ENCODE measurements at regions not wholly inside any gene's neighbourhood (a gene's known extent, or its start where the extent isn't known, plus 50 kb on each side); places are given as distances from the start of the nearest gene placed in this dataset.

- BruUV-seq (replicated peaks), result no TSS peak
- intact Hi-C loops (cut with micrococcal nuclease; ENCODE audit: unreplicated experiment), result no loop called here
- ChIA-PET POLR2A (no interaction called here), RAD21 (ENCODE audit: unreplicated experiment) (no interaction called here), CTCF (no interaction called here), SMC1A (ENCODE audit: uncharacterized antibody, unreplicated experiment) (no interaction called here)
- Histone ChIP-seq H3K9me3 (replicated peaks; ENCODE audit: control insufficient read depth, insufficient read depth, low read length) (no peaks in the 10 kb centered on the region; the same call in 2 of the 3 replicates), H3K9ac (ENCODE audit: control insufficient read depth, insufficient read depth, low read length) (no peak overlapping the region), H3K79me2 (ENCODE audit: control insufficient read depth, insufficient read depth, low read length) (no peaks in the 10 kb centered on the region), H3K4me3 (no peak overlapping the region), H3K4me2 (ENCODE audit: control insufficient read depth, insufficient read depth) (no peak overlapping the region), H3K4me1 (ENCODE audit: control insufficient read depth, insufficient read depth, low read length) (no peaks in the 10 kb centered on the region), H3K27me3 (replicated peaks in 1 of 2; ENCODE audit: control insufficient read depth in 2 of 2, insufficient read depth in 2 of 2, low read length in 1 of 2) (no peaks in the 10 kb centered on the region), H4K20me1 (ENCODE audit: control insufficient read depth, insufficient read depth) (no peaks in the 10 kb centered on the region), H2AFZ (ENCODE audit: control insufficient read depth, low read depth, low read length) (no peak overlapping the region), H3K36me3 (ENCODE audit: control insufficient read depth in 2 of 2, insufficient read depth in 2 of 2, low read length in 1 of 2) (no peaks in the 10 kb centered on the region), H3K27ac (ENCODE audit: control insufficient read depth, insufficient read depth) (no peak overlapping the region)
- FAIRE-seq, result no peak
- 52% methylated on average over 7 of the region's 7 CpGs for WGBS (ENCODE audit: insufficient coverage, insufficient replicate concordance, low lambda C conversion rate, missing lambda C conversion rate)
- no peak for ATAC-seq
- no peak for DNase-seq (ENCODE audit: low read depth, low spot score)
- in situ Hi-C loops (cut with MboI), result no loop called here
- TF ChIP-seq GATAD2B (conservative IDR thresholded peaks at IDR 0.05; ENCODE audit: low read depth) (no peak), POLR2AphosphoS5 (IDR thresholded peaks at IDR 0.05; ENCODE audit: low read length) (no peak), HDGF (IDR thresholded peaks at IDR 0.05) (no peak), SIX5 (IDR thresholded peaks at IDR 0.05; ENCODE audit: low read depth, low read length, severe bottlenecking) (no peak), TAF1 (IDR thresholded peaks at IDR 0.05; ENCODE audit: borderline replicate concordance, low read depth, low read length) (no peak), HDAC2 (IDR thresholded peaks at IDR 0.05) (no peak), BHLHE40 (IDR thresholded peaks at IDR 0.05; ENCODE audit: borderline replicate concordance in 1 of 2, low read depth in 2 of 2, low read length in 1 of 2) (no peak), TARDBP (IDR thresholded peaks at IDR 0.05; ENCODE audit: borderline replicate concordance) (no peak), RELA (IDR thresholded peaks at IDR 0.05; ENCODE audit: borderline replicate concordance, partially characterized antibody) (no peak), MYB (IDR thresholded peaks at IDR 0.05; ENCODE audit: borderline replicate concordance, low read depth, low read length) (no peak), RELB (IDR thresholded peaks at IDR 0.05; ENCODE audit: low read depth) (no peak)
Measured at GRCh38 chr3:16790432-16791400, 94.0 kb upstream of the PLCL2 start.
